ENCODE measurements at regions not wholly inside any gene's neighbourhood (a gene's known extent, or its start where the extent isn't known, plus 50 kb on each side); places are given as distances from the start of the nearest gene placed in this dataset.

- Histone ChIP-seq H3K27ac (ENCODE audit: low read depth, low read length) (no peak overlapping the region), H3K4me3 (ENCODE audit: low read length) (no peak overlapping the region), H3K27me3 (ENCODE audit: control insufficient read depth, insufficient read depth, low read length) (no peaks in the 10 kb centered on the region), H3K4me1 (ENCODE audit: control insufficient read depth, insufficient read depth, low read length) (peaks cover 7% of the 10 kb centered on the region), H3K9ac (ENCODE audit: low read length) (no peak overlapping the region), H3K36me3 (ENCODE audit: control insufficient read depth, insufficient read depth, low read length) (no peaks in the 10 kb centered on the region)
Measured at GRCh38 chr12:65533177-65533883, 254.8 kb downstream of the MSRB3 start.

GRCh38 chr12:65534238-65534841 is 255.9 kb downstream of the MSRB3 start:
- Histone ChIP-seq H3K4me3 (ENCODE audit: low read length) (no peak overlapping the region), H3K36me3 (ENCODE audit: control insufficient read depth, insufficient read depth, low read length) (no peaks in the 10 kb centered on the region), H3K4me1 (ENCODE audit: control insufficient read depth, insufficient read depth, low read length) (peaks cover 7% of the 10 kb centered on the region), H3K27me3 (ENCODE audit: control insufficient read depth, insufficient read depth, low read length) (no peaks in the 10 kb centered on the region), H3K9ac (ENCODE audit: low read length) (no peak overlapping the region), H3K27ac (ENCODE audit: low read depth, low read length) (no peak overlapping the region)

GRCh38 chr12:65535946-65536345 is 257.5 kb downstream of the MSRB3 start:
- Histone ChIP-seq H3K4me1 (ENCODE audit: control insufficient read depth, insufficient read depth, low read length) (peaks cover 7% of the 10 kb centered on the region), H3K27me3 (ENCODE audit: control insufficient read depth, insufficient read depth, low read length) (no peaks in the 10 kb centered on the region), H3K9ac (ENCODE audit: low read length) (no peak overlapping the region), H3K4me3 (ENCODE audit: low read length) (no peak overlapping the region), H3K36me3 (ENCODE audit: control insufficient read depth, insufficient read depth, low read length) (no peaks in the 10 kb centered on the region), H3K27ac (ENCODE audit: low read depth, low read length) (no peak overlapping the region)

- Histone ChIP-seq H3K4me1 (ENCODE audit: control insufficient read depth, insufficient read depth, low read length) (peaks cover 7% of the 10 kb centered on the region), H3K4me3 (ENCODE audit: low read length) (no peak overlapping the region), H3K9ac (ENCODE audit: low read length) (no peak overlapping the region), H3K27me3 (ENCODE audit: control insufficient read depth, insufficient read depth, low read length) (no peaks in the 10 kb centered on the region), H3K27ac (ENCODE audit: low read depth, low read length) (no peak overlapping the region), H3K36me3 (ENCODE audit: control insufficient read depth, insufficient read depth, low read length) (no peaks in the 10 kb centered on the region)
Measured at GRCh38 chr12:65536351-65536750, 257.9 kb downstream of the MSRB3 start.

GRCh38 chr12:65536876-65537681 is 258.6 kb downstream of the MSRB3 start:
- H3K4me1 ChIP-seq (ENCODE audit: control insufficient read depth, insufficient read depth, low read length) = peaks cover 7% of the 10 kb centered on the region
- H3K9ac ChIP-seq (ENCODE audit: low read length) = no peak overlapping the region
- no peak overlapping the region for H3K4me3 ChIP-seq (ENCODE audit: low read length)
- no peaks in the 10 kb centered on the region for H3K36me3 ChIP-seq (ENCODE audit: control insufficient read depth, insufficient read depth, low read length)
- H3K27me3 ChIP-seq (ENCODE audit: control insufficient read depth, insufficient read depth, low read length) = no peaks in the 10 kb centered on the region
- no peak overlapping the region for H3K27ac ChIP-seq (ENCODE audit: low read depth, low read length)

- Histone ChIP-seq H3K9ac (ENCODE audit: low read length) (no peak overlapping the region), H3K27ac (ENCODE audit: low read depth, low read length) (no peak overlapping the region), H3K27me3 (ENCODE audit: control insufficient read depth, insufficient read depth, low read length) (no peaks in the 10 kb centered on the region), H3K4me3 (ENCODE audit: low read length) (no peak overlapping the region), H3K4me1 (ENCODE audit: control insufficient read depth, insufficient read depth, low read length) (peaks cover 7% of the 10 kb centered on the region), H3K36me3 (ENCODE audit: control insufficient read depth, insufficient read depth, low read length) (no peaks in the 10 kb centered on the region)
Measured at GRCh38 chr12:65537978-65538377, 259.5 kb downstream of the MSRB3 start.

- no peak overlapping the region for H3K9ac ChIP-seq (ENCODE audit: low read length)
- peaks cover 7% of the 10 kb centered on the region for H3K4me1 ChIP-seq (ENCODE audit: control insufficient read depth, insufficient read depth, low read length)
- H3K36me3 ChIP-seq (ENCODE audit: control insufficient read depth, insufficient read depth, low read length) = no peaks in the 10 kb centered on the region
- no peak overlapping the region for H3K27ac ChIP-seq (ENCODE audit: low read depth, low read length)
- H3K4me3 ChIP-seq (ENCODE audit: low read length) = no peak overlapping the region
- H3K27me3 ChIP-seq (ENCODE audit: control insufficient read depth, insufficient read depth, low read length) = no peaks in the 10 kb centered on the region
Measured at GRCh38 chr12:65539023-65539422, 260.5 kb downstream of the MSRB3 start.

GRCh38 chr12:65540140-65540539 is 261.7 kb downstream of the MSRB3 start:
- peaks cover 7% of the 10 kb centered on the region for H3K4me1 ChIP-seq (ENCODE audit: control insufficient read depth, insufficient read depth, low read length)
- no peaks in the 10 kb centered on the region for H3K36me3 ChIP-seq (ENCODE audit: control insufficient read depth, insufficient read depth, low read length)
- H3K27me3 ChIP-seq (ENCODE audit: control insufficient read depth, insufficient read depth, low read length) = no peaks in the 10 kb centered on the region
- no peak overlapping the region for H3K9ac ChIP-seq (ENCODE audit: low read length)
- no peak overlapping the region for H3K27ac ChIP-seq (ENCODE audit: low read depth, low read length)
- no peak overlapping the region for H3K4me3 ChIP-seq (ENCODE audit: low read length)

GRCh38 chr12:65546528-65546927 is 268.0 kb downstream of the MSRB3 start:
- H3K4me1 ChIP-seq (ENCODE audit: control insufficient read depth, insufficient read depth, low read length) = no peaks in the 10 kb centered on the region
- H3K27ac ChIP-seq (ENCODE audit: low read depth, low read length) = no peak overlapping the region

GRCh38 chr12:65556676-65557437 is 267.4 kb upstream of the HMGA2 start:
- Histone ChIP-seq H3K4me1 (ENCODE audit: control insufficient read depth, insufficient read depth, low read length) (no peaks in the 10 kb centered on the region), H3K27me3 (ENCODE audit: control insufficient read depth, insufficient read depth, low read length) (no peaks in the 10 kb centered on the region), H3K27ac (ENCODE audit: low read depth, low read length) (no peak overlapping the region), H3K4me3 (ENCODE audit: low read length) (no peak overlapping the region), H3K9ac (ENCODE audit: low read length) (no peak overlapping the region), H3K36me3 (ENCODE audit: control insufficient read depth, insufficient read depth, low read length) (no peaks in the 10 kb centered on the region)

More at GRCh38 chr12:65546528-65546927, 268.0 kb downstream of the MSRB3 start:
- H3K27me3 ChIP-seq (ENCODE audit: control insufficient read depth, insufficient read depth, low read length) = no peaks in the 10 kb centered on the region
- H3K9ac ChIP-seq (ENCODE audit: low read length) = no peak overlapping the region
- no peak overlapping the region for H3K4me3 ChIP-seq (ENCODE audit: low read length)
- H3K36me3 ChIP-seq (ENCODE audit: control insufficient read depth, insufficient read depth, low read length) = no peaks in the 10 kb centered on the region

- H3K27me3 ChIP-seq (ENCODE audit: control insufficient read depth, insufficient read depth, low read length) = no peaks in the 10 kb centered on the region
- H3K27ac ChIP-seq (ENCODE audit: low read depth, low read length) = no peak overlapping the region
- H3K36me3 ChIP-seq (ENCODE audit: control insufficient read depth, insufficient read depth, low read length) = no peaks in the 10 kb centered on the region
- no peak overlapping the region for H3K4me3 ChIP-seq (ENCODE audit: low read length)
- H3K4me1 ChIP-seq (ENCODE audit: control insufficient read depth, insufficient read depth, low read length) = no peaks in the 10 kb centered on the region
- no peak overlapping the region for H3K9ac ChIP-seq (ENCODE audit: low read length)
Measured at GRCh38 chr12:65557438-65558181, 266.7 kb upstream of the HMGA2 start.

Measured in rectal smooth muscle tissue (tissue), 1 donor.